ENCODE measurements at regions not wholly inside any gene's neighbourhood (a gene's known extent, or its start where the extent isn't known, plus 50 kb on each side); places are given as distances from the start of the nearest gene placed in this dataset.

DNA sequence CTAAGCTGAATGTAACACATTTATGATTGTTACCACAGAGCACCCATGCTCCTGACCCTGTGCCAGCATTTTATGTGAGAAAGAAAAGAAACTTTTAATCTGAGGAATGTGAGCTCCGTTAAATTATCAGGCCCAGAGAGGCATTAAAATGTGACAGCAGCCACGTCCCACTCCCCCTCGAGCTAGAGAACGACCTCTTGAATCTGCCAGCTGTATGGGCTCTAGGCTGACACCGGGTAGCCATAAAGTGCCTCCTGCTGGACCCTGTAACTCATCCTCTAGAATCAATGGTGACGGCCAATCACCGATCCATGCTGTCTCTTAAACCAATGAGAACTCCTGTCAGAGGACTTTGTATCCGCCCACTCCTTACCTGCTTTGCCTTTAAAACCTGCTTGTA is 110.2 kb upstream of the ADRA2C start:
- TF ChIP-seq, protein P1, sequence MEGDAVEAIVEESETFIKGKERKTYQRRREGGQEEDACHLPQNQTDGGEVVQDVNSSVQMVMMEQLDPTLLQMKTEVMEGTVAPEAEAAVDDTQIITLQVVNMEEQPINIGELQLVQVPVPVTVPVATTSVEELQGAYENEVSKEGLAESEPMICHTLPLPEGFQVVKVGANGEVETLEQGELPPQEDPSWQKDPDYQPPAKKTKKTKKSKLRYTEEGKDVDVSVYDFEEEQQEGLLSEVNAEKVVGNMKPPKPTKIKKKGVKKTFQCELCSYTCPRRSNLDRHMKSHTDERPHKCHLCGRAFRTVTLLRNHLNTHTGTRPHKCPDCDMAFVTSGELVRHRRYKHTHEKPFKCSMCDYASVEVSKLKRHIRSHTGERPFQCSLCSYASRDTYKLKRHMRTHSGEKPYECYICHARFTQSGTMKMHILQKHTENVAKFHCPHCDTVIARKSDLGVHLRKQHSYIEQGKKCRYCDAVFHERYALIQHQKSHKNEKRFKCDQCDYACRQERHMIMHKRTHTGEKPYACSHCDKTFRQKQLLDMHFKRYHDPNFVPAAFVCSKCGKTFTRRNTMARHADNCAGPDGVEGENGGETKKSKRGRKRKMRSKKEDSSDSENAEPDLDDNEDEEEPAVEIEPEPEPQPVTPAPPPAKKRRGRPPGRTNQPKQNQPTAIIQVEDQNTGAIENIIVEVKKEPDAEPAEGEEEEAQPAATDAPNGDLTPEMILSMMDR (IDR thresholded peaks at IDR 0.05; ENCODE audit: low read length): no peak
- no peak for TF ChIP-seq EZH2 (optimal IDR thresholded peaks at IDR 0.05; ENCODE audit: low read depth, low read length)
